ENCODE measurements at regions not wholly inside any gene's neighbourhood (a gene's known extent, or its start where the extent isn't known, plus 50 kb on each side); places are given as distances from the start of the nearest gene placed in this dataset.
"Not testable (repeated sequence)": the region's sequence is repeated elsewhere in the genome, so short reads cannot be mapped to it uniquely, and the experiment has no call there.

DNA sequence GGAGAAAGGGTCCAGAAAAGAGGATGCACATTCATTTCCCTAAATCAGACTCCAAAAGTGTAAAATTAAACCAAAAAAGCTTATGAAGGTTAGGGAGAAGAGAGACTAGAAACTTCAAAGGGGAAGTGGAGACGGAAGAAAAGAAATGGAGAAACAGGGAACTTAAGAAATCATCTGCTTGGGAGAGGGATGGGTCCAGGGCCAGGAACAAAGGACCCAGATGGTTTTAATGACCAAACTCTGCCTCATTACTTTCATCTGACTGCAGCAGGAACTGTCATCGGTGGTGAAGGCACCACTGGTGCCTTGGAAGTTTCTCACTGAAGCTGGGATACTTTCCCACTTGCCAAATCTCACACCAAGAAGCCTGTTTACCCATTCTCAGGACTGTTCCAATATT, 70.5 kb upstream of the SLC4A7 start:
- peak; percentile 50 for DNase-seq

- DNase-seq: peak; percentile 68
These were observed 69.8 kb upstream of the SLC4A7 start for GRCh38 chr3:27553886-27554540.

GRCh38 chr3:27552708-27553107, 68.5 kb upstream of the SLC4A7 start:
- peak; percentile 97 for DNase-seq

DNA sequence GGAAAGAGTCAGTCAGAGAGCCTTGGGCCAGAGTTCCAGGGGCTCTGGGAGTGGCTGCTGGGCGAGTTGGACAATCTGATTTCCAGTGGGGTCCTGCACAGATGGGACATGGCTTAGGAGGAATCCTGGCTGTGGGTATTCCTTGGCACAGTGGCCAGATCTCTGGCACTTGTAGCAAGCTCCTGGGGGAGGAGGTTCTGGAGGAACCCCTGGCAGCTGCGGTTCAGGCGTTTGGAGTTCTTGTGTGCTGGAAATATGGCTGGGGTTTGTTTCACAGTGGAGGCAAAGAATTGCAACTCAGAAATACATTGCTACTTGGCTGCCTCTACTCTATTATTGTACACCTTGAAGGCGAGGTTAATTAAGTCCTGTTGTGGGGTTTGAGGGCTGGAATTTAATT, 67.2 kb upstream of the SLC4A7 start:
- not testable (repeated sequence) for DNase-seq

GRCh38 chr3:27545061-27545460, 60.9 kb upstream of the SLC4A7 start:
- no peak for DNase-seq

DNA sequence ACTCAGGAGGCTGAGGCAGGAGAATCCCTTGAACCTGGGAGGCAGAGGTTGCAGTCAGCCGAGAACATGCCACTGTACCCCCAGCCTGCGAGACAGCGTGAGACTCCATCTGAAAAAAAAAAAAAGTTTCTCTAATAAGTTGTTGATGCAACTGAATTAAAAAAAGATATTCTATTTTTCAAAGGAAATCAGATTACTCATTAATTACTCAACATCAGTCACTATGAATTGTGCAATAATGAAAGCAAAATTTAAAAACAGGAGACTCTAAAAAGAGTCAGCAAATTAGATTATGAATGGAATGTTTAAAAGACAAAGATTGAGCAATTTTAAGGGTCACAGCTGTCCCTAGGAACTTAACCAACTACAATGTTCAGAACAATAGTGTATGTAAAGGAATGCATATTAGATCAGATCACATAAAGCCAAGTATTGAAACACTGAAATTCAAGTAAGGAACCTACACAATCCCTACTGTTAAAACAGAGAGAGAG, 60.2 kb upstream of the SLC4A7 start:
- DNase-seq: peak; percentile 85

GRCh38 chr3:27542476-27542875, 58.3 kb upstream of the SLC4A7 start:
- DNase-seq: no peak

DNA sequence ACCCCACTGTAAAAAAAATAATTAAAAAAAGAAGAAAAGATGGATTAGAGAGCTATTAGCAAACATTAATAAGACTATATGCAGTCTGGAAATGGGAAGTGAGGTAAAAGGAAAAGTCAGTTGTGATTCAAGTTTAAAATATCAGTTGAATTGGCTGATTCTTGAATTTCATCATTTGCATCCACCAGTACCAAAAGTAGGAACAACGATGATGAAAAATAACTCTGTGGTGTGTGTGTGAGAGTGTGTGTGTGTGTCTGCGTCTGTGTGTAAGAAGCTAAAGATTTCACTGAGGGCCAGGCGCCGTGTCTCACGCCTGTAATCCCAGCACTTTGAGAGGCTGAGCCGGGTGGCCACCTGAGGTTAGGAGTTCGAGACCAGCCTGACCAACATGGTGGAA, 56.0 kb upstream of the SLC4A7 start:
- DNase-seq: no peak

DNA sequence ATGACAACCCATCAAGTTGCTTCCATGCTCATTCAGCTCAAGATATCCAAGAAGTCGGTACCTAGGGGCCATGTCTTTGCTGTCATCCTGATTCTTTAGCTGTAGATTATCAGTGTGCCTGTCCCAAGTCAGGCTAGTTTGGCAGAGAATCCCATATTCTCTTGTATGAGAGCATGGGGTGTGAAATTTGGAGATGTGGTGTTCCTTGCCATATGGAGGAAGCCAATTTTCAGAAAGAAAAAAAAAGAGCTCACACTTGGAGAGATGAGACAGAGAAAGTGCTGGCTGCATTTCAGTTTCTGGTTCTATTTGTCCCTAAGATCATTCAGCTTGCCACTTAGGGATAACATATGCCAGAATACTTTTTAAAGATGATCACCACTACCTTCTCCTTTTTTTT, 52.3 kb upstream of the SLC4A7 start:
- no peak for DNase-seq

DNA sequence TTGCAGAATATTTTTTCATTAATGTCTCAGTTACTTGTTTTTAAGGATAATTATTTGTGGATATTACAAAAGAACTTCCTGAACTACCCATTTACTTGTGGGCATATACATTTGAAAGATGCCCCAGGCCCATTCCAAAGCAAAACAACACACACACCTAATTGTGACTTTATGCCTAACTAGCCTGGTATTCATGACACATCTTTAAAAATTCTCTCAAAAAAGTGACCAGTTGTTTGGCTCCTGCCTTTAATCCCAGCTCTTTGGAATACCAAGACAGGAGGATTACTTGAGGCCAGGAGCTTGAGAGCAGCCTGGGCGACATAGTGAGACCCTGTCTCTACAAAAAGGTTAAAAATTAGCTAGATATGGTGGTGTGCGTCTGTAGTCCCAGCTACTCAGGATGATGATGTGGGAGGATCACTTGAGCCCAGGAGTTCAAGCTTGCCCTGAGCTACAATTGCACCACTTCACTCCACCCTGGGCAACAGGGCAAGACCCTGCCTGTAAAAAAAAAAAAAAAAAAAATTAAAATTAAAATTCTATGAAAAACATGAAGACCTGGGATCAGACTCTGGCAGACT, 51.7 kb upstream of the SLC4A7 start:
- peak; percentile 90 for DNase-seq

DNA sequence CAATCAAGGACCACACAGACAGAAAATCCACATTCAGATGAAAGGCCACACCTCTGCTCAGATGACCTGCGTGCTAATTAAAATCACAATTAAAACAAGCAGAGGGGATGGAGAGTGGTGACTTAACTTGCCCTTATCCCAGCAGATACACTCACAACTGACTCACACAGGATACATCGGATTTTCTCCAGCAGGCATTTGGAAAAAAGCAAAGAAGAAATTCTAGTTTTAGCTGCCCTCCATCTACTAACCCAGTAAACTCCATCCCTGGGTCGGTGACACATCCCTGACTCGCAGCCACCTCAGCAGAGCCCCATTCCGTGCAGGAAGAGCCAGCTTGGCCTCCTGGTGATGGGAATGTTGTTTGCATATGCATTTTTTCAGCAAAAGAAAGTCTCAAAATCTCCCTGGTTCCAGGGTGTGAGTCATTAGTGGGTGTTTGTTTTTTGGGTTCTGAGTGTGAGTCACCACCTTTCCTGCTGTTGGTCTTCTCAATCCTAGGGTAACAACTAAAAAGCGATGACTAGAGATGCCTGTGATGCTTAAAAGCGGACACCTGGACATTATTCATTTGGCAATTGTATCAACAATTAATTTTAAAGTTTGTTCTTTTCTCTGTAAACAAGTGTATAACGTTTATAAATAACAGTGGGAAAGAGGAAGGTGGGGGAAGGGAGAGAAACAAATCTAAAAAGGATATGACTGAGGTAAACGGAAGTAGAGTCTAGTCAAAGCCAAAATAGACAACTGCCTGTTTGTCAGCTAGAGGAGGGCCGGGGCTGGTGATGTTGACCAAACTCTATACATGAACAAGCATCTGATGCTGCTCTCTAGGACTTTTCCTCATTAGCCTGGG, 49.8 kb upstream of the SLC4A7 start:
- peak; percentile 100 for DNase-seq
